GM12873 (cell line): ENCODE measurements at regions not wholly inside any gene's neighbourhood (a gene's known extent, or its start where the extent isn't known, plus 50 kb on each side); places are given as distances from the start of the nearest gene placed in this dataset.

ENCODE experiments used
- TF ChIP-seq, protein P1 (sequence below): IDR thresholded peaks from 2 replicates; pipeline ENCODE4 v1.5.1; 2012; ENCODE audit warnings: low read depth, mild to moderate bottlenecking, moderate library complexity, low read length, control low read depth; ENCODE audit not compliant: insufficient read depth; ENCODE audit errors: missing control alignments

DNA sequence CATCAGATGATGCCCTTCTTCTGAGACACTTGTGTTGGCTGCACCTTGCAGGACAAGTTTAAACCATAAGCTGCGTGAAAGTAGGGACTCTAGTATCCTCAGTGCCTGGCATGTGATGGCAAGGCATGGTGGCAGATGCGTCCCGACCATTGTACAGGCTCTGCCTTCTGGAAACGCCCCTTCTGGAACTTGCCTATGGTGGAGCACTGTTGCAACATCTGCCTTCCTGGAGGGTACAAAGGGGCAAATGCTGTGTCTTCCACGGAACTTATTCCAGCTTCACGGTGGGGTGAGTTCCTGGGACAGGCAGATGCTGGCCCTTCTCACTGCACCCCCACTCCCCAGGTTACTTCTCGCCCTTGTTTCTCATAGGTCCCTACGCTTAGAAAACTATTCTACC lies 232.8 kb downstream of the THBS2 start:
- TF ChIP-seq, protein P1, sequence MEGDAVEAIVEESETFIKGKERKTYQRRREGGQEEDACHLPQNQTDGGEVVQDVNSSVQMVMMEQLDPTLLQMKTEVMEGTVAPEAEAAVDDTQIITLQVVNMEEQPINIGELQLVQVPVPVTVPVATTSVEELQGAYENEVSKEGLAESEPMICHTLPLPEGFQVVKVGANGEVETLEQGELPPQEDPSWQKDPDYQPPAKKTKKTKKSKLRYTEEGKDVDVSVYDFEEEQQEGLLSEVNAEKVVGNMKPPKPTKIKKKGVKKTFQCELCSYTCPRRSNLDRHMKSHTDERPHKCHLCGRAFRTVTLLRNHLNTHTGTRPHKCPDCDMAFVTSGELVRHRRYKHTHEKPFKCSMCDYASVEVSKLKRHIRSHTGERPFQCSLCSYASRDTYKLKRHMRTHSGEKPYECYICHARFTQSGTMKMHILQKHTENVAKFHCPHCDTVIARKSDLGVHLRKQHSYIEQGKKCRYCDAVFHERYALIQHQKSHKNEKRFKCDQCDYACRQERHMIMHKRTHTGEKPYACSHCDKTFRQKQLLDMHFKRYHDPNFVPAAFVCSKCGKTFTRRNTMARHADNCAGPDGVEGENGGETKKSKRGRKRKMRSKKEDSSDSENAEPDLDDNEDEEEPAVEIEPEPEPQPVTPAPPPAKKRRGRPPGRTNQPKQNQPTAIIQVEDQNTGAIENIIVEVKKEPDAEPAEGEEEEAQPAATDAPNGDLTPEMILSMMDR: no peak

DNA sequence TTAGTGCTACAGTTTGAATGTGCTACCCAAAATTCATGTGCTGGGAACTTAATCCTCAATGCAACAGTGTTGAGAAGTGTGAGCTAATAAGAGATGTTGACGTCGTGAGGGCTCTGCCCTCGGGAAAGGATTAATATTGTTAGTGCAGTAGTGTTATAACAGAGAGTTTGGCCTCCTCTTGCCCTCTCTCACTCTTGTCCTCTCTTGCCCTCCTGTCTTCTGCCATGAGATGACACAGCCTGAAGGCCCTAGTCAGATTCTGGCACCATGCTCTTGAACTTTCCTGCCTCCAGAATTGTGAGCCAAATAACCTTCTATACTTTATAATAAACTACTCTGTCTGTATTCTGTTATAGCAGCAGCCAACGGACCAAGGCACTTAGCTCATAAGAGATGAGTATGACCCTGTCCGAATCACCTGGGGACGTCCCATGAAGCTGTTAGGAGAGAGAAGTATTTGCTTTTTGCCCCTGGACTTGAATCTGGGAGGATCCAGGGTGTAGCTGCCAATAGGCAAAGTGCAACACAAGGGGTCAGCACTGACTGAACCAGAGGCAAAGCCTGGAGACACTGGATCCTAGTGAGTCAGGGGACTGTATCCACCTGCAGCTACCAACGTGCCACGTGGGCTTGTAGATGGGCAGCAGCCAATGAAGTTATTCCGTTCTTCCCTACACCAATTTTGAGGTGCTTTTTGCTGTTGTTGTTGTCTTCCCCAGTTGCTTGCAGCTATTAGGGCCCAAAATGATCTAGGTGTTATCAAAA lies 233.7 kb downstream of the THBS2 start:
- TF ChIP-seq, protein P1: no peak

DNA sequence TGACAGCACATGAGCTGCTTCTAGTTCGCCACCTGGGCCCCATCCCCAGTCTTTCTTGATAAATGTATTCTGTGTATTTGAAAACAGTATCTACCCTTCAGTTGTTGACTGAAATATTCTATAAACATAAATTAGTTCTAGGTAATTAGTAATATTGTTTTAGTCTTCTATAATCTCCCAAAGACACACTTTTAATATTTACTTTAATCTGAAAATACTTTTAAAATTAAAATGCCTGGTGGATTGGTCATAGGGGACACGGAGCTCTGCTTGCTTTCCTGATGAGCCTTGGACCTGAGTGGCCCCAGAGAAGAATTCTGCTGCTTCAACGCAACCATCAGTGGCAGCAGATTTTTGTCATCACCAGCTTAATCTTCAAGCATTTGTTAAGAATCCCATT lies 234.5 kb downstream of the THBS2 start:
- TF ChIP-seq, protein P1: no peak

GRCh38 chr6:169016758-169017157 lies 236.9 kb downstream of the THBS2 start:
- TF ChIP-seq, protein P1: no peak

DNA sequence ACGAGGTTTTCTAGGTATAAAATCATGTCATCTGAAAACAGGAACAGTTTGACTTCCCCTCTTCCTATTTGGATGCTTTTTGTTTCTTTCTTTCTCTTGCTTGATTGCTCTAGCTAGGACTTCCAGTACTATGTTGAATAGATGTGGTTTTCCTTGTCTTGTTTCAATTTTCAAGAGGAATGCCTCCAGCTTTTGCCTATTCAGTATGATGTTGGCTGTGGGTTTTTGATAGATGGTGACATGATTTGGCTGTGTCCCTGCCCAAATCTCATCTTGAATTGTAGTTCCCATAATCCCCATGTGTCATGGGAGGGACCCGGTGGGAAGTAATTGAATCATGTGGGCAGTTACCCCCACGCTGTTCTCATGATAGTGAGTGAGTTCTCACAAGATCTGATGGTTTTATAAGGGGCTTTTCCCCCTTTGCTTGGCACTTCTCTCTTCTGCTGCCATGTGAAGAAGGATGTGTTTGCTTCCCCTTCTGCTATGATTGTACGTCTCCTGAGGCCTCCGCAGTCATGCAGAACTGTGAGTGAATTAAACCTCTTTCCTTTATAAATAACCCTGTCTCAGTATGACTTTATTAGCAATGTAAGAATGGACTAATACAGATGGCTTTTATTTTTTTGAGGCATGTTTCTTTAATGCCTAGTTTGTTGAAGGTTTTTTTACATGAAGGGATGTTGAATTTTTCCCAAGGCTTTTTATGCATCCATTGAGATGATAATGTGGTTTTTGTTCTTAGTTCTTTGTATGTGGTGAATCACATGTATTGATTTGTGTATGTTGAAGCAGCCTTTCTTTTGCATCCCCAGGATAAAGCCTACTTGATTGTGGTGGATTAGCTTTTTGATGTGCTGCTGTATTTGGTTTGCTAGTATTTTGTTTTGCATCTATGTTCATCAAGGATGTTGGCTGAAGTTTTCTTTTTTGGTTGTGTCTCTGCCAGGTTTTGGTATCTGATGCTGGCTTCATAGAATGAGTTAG lies 239.1 kb downstream of the THBS2 start:
- TF ChIP-seq, protein P1: no peak

DNA sequence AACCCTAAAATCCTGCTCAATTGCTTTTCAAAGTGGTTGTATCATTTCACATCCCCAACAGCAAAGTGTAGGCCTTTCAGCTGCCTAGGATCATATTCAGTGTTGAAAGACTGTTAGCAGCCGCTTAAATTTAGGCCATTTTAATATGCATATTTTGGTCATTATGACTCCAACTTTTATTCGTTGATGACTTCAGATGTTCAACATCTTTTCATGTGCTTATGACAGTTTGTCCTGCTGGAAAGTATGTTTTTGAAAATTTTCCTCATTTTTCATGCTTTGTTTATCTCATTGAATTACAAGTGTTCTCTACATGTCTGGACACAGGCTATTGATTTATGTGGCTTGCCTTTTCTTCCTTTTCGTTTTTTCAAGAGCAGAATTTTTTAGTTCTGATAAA lies 244.0 kb downstream of the THBS2 start:
- TF ChIP-seq, protein P1: no peak

GRCh38 chr6:169008641-169009257 lies 244.9 kb downstream of the THBS2 start:
- TF ChIP-seq, protein P1: no peak
